Fibroblast of the conjunctiva (primary cell): ENCODE measurements at regions not wholly inside any gene's neighbourhood (a gene's known extent, or its start where the extent isn't known, plus 50 kb on each side); places are given as distances from the start of the nearest gene placed in this dataset.

ENCODE experiments used
- DNase-seq: peaks from one replicate; pipeline ENCODE4 v3.0.0-alpha.2; 2010; ENCODE audit warnings: low read depth

DNA sequence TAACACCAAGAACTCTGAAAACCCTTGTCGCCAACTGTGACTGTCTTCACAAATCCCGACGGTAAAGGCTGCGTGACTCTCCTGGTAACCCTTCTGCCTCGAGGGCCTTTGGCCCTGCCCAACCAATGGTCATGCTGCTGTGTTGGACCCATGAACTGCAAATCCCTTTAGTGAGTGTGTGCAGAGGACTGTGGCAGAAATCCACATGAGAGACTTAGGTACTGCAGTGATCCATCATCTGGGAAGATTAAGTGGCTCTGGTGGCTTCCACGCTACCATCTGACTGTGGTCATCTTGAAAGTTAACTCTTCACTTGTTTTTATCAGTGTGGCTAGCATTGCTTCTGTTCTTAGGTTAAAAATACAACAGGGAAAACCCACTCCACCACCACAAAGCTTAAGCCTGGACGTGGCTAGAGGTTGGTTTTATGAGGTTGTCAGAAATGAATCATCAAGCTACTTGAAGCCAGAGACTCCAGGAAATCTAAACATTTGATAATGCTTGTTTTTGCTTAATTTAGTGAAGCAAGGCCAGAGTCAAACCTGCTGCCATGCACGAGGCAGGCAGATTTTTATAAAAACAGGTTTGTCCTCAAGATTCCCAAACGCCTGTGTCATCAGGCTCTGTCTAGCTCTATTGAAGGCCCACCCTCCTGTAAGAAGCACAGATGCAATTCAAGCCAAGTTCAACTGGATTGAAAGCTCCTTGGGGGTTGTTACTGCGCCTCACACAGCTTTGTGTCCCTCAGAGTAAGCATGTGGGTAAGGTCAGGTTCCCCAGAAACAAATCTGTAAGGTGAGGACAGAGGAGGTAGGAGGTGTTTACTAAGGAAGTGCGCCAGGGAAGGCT lies 52.7 kb upstream of the ERCC6L2 start:
- DNase-seq = peak; percentile 73

DNA sequence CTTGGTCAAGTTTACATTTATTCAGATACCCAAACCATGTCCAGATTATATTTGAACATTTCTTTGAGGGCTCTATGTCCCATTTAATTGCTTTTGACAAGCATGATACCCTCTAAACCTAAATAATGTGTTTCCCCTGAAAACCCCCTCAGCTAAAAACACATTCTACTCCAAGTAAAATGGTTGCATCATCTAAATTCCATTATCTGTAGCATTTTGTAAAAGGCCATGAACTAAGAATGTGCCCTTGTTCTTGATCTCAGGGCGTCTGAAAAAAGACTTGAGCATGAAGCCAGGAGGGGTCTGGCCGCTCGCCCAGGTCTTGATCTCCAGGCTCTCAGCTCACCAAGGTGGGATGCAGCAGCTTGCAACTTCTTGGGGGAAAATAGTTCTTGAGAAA lies 53.5 kb upstream of the ERCC6L2 start:
- no peak for DNase-seq

DNA sequence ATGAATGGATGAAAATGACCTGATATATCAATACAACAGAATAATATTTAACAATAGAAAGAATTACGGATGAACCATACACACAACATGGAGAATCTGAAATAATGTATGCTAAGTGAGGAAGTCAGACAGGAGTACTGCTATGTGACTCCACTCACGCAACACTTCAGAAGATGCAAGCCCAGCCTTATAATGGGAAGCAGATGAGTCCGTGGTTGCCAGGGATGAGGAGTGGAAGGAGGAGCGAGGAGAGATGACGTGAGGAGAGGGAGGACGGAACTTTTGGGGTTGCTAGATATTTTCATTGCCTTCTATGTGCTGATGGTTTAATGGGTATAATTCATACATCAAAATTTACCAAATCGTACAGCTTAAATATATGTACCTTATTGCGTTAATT lies 55.4 kb upstream of the ERCC6L2 start:
- DNase-seq = peak; percentile 54

DNA sequence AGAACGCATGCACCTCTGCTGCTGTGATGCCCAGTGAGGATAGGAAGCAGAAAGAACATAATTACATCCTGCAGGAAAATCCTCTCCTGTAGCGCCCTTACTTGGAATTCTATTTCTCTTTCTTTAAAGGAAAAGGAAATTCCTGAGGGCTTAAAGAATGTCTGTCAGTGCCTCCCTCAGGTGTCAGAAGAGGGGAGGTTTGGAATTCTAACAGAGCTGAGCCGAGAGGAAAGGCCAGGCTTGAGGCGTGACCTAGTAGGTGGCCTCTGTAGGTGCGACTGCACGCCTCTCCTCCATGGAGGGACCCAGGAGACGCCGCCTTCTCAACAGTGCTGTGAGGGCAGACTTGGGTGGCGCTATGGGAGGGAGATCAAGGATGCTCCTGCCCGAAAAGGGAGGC lies 55.9 kb upstream of the ERCC6L2 start:
- no peak for DNase-seq

DNA sequence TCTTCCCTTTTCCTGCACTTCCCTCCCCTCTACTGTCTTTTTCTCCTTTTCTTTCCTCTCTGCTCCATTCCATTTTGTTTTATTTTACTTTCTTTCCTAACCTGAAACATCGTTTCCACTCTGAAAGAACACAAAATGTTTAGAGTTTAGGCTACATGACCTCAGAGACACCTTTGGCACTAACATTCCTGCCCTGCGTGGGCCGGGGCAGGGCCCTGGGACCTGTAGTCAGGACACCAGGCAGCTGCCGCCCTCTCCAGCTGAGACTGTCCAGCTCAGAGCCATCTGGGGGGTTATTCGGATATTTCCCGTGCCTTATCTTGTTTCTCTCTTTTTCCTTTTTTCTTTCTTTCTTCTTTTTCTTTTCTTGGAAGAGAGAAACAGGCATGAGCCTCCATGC lies 58.3 kb upstream of the ERCC6L2 start:
- DNase-seq = no peak

DNA sequence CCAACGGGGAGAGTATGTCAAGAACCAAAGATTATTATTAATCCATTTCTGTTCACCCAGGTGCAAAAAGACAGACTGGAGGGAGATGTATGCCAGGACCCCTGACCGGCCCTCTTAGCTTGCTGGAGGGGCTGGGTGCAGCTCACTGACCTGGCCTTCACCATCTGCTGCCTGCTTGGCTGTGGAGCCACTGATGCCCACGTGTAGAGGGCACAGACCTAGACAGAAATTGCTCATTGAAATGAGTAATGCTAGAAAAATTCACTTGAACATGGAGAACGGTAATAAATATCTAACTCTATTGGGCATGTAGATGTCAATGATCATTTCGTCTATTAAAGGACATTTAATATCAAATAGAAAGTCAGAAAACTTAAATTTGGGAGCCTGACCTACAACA lies 58.8 kb upstream of the ERCC6L2 start:
- DNase-seq = no peak

DNA sequence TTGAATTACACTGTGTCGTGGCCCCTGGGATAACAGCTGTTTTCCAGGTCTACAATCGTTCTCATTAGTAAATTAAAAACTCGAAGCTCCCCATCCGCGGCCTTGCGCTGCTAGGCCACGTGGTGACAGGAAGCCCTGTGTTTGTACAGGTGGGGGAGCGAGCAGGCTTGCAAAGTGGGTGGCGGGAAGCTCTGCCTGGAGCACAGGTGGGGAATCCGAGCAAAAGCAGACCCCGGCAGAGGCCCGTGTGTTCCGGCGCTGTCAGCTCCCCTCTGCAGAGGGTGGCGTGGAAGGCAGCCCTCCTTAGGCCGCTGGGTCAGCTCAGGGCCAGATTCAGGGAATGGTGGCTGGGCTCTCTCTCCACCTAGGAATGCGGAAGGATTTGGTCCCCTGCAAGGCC lies 59.5 kb upstream of the ERCC6L2 start:
- DNase-seq = no peak

DNA sequence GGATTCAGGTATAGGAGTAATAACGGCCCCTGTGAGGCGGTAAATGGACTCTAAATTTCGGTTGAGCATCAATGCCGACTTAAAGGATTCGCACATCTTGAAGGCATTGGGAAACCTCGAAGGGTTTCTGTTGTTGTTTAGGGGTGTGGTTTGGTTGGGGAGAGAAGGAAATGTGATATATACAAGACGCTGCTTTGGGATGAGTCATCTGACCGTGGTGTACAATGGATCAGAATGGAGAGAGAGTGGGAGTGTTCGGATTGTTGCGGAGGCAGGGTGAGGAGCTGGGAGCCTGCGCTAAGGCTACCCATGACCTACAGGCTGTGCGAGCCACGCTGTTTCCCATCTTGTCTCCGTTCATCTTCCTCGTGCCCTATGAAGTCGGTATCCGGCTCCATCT lies 60.4 kb upstream of the ERCC6L2 start:
- peak; percentile 63 for DNase-seq

DNA sequence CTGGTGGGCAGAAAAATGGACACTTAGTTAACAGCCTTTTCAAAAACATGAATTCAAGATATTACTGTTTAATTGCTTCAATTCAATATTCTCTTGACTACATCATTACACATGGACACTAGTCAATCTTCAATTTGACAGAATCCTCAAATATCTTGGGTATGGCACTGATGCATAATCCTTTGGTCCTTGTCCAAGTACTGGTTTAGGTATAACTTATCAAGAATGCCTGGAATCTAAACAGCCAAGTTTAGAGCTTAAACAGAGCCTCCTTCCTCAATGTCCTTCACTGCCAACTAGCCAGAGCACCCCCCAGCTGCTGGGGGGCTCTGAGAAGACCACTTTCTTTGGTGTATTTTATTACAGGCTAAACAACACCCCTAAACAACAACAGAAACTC lies 61.6 kb upstream of the ERCC6L2 start:
- no peak for DNase-seq

DNA sequence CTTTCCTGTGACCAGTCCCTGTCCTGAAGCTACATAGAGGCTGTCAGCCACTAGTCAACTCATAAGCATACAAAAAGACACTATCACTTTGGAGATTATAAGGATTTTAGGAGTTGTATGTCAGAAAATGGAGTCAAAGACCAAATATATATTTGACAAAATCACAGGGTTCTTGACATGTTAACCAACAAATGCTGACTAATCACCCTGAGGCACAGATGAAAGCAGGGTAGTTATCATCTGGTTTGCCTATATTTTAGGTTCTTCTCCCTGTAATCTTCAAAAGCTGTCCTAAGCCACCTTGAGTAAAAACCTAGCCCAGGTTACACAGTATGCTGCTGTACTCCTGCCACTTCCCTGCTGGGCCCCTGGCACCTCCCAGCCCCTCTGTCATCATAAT lies 64.7 kb upstream of the ERCC6L2 start:
- DNase-seq = no peak

DNA sequence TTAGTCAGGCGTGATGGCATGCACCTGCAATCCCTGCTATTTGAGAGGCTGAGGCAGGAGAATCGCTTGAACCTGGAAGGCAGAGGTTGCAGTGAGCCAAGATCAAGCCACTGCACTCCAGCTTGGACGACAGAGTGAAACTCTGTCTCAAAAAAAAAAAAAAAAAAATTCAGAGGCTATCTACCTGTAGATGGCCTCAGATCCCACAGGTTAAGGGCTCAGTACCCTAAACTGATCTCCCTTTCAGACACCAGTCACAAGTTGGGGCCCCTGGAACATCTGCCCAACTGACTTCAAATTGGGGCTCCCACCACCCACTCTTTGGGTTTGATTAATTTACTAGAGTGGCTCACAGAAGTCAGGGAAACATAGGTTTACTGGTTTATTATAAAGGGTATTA lies 65.4 kb upstream of the ERCC6L2 start:
- no peak for DNase-seq

DNA sequence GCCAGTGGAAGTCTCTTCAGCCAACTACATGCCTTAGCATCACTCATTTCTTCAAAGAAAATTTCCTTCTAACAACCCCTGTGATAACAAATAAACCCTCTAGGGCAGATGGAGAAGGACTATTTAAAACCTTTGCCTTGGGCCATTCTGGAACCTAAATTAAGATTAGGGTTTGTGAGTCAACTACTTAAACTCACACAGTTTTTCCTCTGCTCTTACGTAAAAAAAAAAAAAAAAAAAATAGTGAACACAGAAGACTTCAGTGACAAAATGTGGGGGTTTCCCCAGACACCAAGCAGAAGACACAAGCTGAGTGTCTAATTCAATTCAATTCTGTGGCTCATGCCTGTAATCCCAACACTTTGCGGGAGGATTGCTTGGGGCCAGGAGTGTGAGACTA lies 65.8 kb upstream of the ERCC6L2 start:
- DNase-seq = no peak

DNA sequence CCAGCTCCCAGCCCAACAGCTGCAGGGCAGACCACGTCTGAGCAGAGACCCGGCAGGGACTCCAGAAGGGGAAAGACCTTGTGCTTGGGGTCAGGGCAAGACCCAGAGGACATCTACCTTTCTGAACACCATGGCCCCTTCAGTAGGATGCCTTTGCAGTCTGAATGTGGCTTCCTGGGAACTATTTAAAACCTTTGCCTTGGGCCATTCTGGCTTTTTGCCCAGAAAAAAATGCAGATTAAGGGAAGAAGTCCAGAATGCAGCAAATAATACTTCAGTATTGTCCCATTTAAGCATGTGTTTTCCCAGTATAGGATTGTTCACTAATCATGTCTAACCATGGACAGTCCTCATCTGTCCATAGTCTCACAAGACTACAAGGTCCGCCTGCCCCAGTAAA lies 67.5 kb upstream of the ERCC6L2 start:
- no peak for DNase-seq

DNA sequence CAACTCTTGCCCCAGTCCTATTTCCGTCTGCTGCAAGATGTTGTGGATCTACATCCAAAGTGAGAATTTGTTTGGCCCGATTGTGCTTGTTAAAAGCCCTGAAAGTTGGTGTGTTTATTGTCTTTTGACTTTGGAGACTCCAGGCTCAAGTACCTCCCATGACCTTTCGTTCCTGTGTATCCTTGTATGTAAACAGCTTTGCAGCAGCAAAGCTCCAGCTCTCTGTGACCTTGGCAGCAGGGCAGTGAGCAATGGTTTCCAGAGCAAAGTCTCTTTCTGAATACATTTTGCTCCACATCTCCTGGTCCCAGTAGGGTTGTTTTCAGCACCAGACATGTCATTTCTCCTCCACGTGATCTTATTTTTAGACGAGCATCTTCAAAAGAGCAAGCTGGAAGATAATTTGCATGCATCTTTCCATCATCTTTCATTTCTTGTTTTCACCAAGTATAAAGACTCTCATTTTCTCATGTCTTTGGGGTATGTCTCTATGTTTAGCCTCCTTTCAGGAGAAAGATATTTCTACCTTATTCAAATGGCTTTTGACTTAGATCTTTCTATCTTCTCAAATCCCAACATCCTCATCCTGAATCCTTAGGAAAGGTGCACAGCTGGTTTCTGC lies 68.1 kb upstream of the ERCC6L2 start:
- peak; percentile 78 for DNase-seq

DNA sequence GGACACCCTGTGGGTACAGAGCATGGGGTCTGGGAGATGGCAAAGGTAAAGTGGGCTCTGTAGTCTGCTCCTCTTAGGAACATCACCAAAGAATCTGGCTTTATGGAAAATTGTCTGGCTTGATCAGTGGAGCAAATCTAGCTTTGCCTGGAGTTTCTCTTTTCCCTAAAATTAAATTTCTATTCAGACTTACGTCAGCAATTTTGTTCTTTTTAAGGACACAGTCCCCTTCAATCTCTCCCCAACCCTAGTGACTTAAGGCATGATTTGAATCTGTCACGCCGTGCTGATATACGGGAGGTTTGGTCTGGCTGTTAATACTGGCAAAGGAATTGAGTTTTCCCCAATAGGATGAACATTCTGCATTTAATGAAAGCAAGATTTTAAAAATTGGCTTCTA lies 72.3 kb upstream of the ERCC6L2 start:
- no peak for DNase-seq

DNA sequence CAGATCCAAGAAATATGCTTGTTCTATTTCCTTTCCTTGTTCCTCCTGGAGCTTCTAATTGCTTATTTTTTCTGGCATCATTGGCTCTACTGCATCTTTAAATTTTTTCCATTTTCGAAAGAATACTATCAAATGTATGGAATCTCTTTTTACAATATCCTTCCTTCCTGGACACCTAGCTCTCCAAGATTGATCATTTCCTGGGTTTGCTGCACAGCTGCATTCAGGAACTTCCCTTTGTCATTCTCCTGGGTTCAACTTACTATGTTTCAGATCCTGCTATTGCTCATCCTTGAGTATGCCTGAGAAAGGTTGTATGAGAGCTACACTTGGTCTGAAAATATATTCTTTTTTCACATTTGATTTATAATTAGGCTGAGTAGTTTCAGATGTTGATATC lies 73.7 kb upstream of the ERCC6L2 start:
- DNase-seq = no peak

DNA sequence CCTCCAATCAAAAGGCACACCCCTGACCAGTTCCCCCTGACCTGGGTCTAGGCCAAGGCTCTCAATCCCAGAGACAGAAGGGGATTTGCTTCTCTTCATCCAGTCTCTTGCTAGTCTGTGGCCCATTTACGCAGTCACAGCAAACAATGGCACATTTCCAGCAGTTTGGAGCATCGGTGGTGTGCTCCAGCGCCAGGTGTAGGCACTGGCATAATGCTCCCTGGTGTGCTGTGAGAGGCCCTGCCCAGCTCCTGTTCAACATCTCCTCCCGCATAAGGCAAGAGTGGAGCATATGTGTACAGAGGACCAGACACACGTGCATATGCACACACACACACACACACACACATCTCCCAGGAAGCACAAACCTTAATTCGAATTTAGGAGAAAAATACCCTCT lies 79.5 kb upstream of the ERCC6L2 start:
- no peak for DNase-seq

DNA sequence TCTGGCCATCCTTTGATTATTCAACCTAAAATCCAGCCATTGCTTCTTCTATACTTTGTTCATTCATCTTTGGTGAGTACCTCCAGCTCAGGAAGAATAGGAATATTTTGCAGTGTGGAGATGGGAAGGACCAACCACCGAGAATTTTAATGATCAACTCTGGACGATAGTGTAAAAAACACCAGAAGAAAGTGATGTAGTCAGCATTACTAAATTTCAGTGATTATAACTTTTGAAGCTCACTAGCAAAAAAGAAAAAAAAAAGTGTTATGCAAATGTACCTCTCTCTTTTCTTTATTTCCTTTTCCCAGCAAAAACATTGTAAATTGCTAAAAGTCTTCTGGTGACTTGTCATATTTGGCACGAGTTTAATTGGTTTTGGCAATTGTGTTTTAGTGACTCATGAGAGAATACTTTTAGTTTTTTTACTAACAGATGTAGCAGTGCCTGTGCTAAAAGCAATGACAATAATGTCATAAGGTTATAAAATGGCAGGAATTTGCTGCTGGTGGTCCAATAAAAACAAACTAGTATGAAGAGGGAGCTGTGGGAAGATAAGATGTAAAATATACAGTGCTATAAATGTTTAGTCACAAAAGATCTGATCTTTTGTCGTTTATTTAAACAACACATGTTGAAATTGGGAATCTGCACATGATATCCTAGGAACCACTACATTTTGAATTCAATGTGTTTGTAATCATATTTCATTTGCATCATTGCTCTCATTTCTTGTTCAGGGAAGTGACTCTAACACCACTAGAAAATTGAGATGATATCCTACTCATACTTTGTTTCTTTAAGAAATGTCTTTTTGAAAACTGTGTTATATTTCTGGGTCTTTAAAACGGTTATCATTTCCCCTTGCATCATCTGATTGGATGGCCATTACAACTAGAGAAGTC lies 81.3 kb upstream of the ERCC6L2 start:
- DNase-seq = peak; percentile 90

DNA sequence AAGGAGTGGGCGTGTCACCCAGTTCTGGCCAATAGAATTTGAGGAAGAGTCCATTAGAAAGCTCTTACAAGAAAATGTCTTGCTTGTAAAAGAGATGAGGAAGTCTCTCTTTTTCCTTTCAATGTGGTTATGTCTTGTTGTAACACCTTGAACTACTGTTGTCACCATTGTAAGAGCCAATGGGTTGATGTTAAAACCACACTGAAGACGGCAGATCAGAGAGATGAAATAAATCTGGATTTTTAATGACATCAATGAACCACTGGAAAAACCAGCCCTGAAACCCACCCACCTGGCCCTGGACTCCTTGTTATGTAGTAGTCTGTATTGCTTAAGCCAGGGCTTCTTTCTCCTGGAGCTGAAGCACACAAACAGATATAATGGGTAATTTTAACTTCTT lies 83.8 kb upstream of the ERCC6L2 start:
- DNase-seq = no peak

DNA sequence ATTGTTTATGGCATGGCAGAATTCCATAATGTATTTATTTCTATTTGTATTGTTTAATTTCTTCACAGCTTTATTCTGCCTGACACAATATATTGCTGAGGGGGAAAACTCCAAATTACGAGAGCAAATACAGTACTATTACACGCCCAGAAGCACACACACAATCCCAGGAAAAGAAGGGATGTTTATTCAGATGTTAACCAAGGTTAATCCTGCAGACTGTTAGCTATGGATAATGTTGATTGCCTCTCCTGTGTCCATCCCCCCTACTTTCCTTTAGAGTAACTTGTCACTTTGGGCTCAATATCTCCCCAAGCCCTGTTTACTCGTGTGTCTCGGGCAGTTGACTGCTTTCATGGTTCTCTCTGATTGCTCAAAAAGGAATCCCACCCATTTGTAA lies 84.2 kb upstream of the ERCC6L2 start:
- no peak for DNase-seq

DNA sequence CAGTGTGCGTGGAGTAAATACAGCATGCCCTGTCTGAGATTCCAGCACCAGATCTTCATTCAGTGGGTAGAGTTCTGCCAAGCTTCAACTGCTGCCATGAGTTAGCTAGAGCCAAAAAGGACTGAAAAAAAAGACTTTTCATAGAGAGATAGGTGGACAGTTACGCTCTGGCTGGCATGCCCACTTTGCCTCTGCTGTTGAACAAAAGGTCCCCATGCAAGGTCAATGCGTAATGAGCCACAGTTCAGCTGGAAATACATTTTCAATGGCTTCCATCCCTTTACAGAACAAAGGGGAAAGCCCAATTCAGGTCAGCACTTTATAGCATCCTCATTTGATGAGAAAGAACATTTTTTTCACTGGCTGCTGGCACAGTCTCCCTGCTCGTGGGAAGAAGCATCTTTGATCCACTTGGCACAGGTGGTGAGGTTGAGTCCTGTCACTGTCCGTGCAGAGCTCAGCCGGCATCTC lies 86.9 kb upstream of the ERCC6L2 start:
- no peak for DNase-seq

DNA sequence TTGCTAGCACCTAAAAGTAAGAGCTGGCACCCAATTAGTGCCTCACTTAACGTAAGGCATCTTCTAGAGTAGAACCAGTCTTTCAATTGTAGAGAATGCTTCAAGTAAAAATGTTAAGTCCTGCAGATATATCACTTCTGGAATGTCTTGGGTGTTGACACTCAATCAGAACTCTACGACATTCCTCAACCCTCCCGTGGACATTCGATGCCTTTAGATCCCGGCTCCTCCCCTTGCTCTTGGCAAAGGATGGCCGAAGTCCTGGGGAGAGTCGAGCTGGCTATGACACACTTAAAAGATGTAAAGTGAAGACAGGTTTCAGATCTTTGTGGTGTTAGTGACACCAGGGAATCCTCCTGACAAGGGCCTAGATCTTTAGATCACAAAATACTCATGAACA lies 87.5 kb upstream of the ERCC6L2 start:
- DNase-seq = no peak

DNA sequence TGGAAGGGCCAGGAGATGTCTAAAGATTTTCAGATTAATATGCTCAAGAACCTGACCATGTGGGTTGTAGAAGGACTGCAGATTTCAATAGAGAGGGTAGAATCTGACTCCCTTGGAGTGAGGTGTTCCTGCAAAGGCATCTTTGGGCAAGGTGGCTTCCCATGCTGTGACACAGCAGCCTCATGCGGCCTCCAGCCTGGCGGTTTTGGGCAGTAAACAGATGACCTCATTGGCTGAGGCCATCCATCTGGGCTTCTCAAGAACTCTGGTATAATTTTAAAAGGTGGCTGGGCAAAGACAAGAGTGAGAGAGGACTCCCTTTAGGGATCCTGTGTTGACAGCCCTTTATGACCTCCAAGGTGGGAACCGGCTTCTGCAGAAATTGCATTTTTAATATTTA lies 90.3 kb upstream of the ERCC6L2 start:
- no peak for DNase-seq
